K562 (cell line): ENCODE measurements at regions not wholly inside any gene's neighbourhood (a gene's known extent, or its start where the extent isn't known, plus 50 kb on each side); places are given as distances from the start of the nearest gene placed in this dataset.

Source experiments
- EWSR1 ChIP-seq: fragments of 450-650 bp; IDR thresholded peaks from 2 replicates; pipeline ENCODE4 v1.6.1; 2018; ENCODE audit warnings: borderline replicate concordance, mild to moderate bottlenecking, low read depth, moderate library complexity; ENCODE audit not compliant: partially characterized antibody
- HNRNPUL1 ChIP-seq: fragments of 200-400 bp; formaldehyde crosslinking; IDR thresholded peaks from 2 replicates; pipeline ENCODE4 v1.6.1; 2017; ENCODE audit warnings: low read length
- MYNN ChIP-seq, 2 experiments: sonication (generic); formaldehyde crosslinking in 1 of 2; IDR thresholded peaks; 2 replicates each; pipeline versions ENCODE4 v1.5.0 to v1.6.1; 2016 to 2020; ENCODE audit warnings: antibody characterized with exemption in 1 of 2, missing genetic modification reagents in 1 of 2
- RBM25 ChIP-seq: fragments of 200-400 bp; formaldehyde crosslinking; IDR thresholded peaks from 2 replicates; pipeline ENCODE4 v1.6.1; 2018; ENCODE audit warnings: low read length, low read depth, moderate library complexity; ENCODE audit not compliant: severe bottlenecking
- RFX5 ChIP-seq: IDR thresholded peaks from 2 replicates; pipeline ENCODE4 v1.6.1; 2011; ENCODE audit warnings: low read depth, mild to moderate bottlenecking, improper control_type of control experiment, low read length
- ZNF76 ChIP-seq: fragments of 250-450 bp; sonication (Bioruptor Pico); IDR thresholded peaks from 2 replicates; pipeline ENCODE4 v1.4.0; 2020; ENCODE audit warnings: mild to moderate bottlenecking, moderate library complexity, borderline replicate concordance
- TF ChIP-seq, protein P1 (sequence below): sonication (generic); formaldehyde crosslinking; IDR thresholded peaks from 2 replicates; pipeline ENCODE4 v1.8.1; 2022; ENCODE audit warnings: missing genetic modification reagents
- TF ChIP-seq, protein P2 (sequence below): sonication (generic); formaldehyde crosslinking; IDR thresholded peaks from 2 replicates; pipeline ENCODE4 v1.8.0; 2022; ENCODE audit warnings: missing genetic modification reagents, mild to moderate bottlenecking, moderate library complexity, borderline replicate concordance
- TF ChIP-seq, protein P3 (sequence below): fragments of 250-450 bp; sonication (Bioruptor Pico); IDR thresholded peaks from 2 replicates; pipeline ENCODE4 v1.4.0; 2020; ENCODE audit warnings: borderline replicate concordance
- TF ChIP-seq, protein P4 (sequence below), 2 experiments: fragments of 450-650 bp; formaldehyde crosslinking in 1 of 2; IDR thresholded peaks; 2 replicates each; pipeline versions ENCODE4 v1.4.0 to v1.6.1; 2014 to 2020; ENCODE audit warnings: mild to moderate bottlenecking in 2 of 2, borderline replicate concordance in 1 of 2, low read depth in 1 of 2
- TF ChIP-seq, protein P5 (sequence below): fragments of 450-650 bp; IDR thresholded peaks from 2 replicates; pipeline ENCODE4 v1.6.1; 2018; ENCODE audit not compliant: partially characterized antibody
- TF ChIP-seq, protein P6 (sequence below): fragments of 450-650 bp; IDR thresholded peaks from 2 replicates; pipeline ENCODE4 v1.6.1; 2016; ENCODE audit warnings: low read depth, mild to moderate bottlenecking, moderate library complexity

DNA sequence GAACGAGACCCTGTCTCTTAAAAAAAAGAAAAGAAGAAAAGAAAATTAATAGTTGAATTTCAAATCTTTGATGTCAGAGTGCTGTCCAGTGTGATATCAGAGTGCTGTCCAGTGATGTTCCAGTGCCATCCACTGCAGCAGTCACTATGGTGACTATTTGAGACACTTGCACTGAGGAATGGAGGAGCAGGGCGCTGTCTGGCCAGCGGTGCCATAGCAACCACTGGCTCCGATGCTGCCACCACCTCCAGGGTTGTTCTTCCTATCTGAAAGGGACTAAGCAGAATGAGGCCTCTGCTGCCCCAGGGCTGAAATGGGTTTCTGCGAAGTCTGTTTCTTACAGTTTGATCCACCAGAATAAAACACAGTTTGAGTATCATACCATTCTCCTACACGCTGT, 272.9 kb downstream of the NUAK1 start:
- TF ChIP-seq, protein P1, sequence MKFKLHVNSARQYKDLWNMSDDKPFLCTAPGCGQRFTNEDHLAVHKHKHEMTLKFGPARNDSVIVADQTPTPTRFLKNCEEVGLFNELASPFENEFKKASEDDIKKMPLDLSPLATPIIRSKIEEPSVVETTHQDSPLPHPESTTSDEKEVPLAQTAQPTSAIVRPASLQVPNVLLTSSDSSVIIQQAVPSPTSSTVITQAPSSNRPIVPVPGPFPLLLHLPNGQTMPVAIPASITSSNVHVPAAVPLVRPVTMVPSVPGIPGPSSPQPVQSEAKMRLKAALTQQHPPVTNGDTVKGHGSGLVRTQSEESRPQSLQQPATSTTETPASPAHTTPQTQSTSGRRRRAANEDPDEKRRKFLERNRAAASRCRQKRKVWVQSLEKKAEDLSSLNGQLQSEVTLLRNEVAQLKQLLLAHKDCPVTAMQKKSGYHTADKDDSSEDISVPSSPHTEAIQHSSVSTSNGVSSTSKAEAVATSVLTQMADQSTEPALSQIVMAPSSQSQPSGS (CRISPR knock-in tag), result no peak
- TF ChIP-seq, protein P2, sequence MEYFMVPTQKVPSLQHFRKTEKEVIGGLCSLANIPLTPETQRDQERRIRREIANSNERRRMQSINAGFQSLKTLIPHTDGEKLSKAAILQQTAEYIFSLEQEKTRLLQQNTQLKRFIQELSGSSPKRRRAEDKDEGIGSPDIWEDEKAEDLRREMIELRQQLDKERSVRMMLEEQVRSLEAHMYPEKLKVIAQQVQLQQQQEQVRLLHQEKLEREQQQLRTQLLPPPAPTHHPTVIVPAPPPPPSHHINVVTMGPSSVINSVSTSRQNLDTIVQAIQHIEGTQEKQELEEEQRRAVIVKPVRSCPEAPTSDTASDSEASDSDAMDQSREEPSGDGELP (CRISPR knock-in tag), result no peak
- TF ChIP-seq MYNN (IDR thresholded peaks at IDR 0.05) (no peak), MYNN (CRISPR knock-in tag; IDR thresholded peaks at IDR 0.05) (no peak), EWSR1 (no peak), RBM25 (no peak), HNRNPUL1 (no peak), RFX5 (no peak), ZNF76 (no peak)
- TF ChIP-seq, protein P3, sequence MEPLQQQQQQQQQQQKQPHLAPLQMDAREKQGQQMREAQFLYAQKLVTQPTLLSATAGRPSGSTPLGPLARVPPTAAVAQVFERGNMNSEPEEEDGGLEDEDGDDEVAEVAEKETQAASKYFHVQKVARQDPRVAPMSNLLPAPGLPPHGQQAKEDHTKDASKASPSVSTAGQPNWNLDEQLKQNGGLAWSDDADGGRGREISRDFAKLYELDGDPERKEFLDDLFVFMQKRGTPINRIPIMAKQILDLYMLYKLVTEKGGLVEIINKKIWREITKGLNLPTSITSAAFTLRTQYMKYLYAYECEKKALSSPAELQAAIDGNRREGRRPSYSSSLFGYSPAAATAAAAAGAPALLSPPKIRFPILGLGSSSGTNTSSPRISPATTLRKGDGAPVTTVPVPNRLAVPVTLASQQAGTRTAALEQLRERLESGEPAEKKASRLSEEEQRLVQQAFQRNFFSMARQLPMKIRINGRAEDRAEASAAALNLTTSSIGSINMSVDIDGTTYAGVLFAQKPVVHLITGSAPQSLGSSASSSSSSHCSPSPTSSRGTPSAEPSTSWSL (CRISPR knock-in tag), result no peak
- TF ChIP-seq, protein P4, sequence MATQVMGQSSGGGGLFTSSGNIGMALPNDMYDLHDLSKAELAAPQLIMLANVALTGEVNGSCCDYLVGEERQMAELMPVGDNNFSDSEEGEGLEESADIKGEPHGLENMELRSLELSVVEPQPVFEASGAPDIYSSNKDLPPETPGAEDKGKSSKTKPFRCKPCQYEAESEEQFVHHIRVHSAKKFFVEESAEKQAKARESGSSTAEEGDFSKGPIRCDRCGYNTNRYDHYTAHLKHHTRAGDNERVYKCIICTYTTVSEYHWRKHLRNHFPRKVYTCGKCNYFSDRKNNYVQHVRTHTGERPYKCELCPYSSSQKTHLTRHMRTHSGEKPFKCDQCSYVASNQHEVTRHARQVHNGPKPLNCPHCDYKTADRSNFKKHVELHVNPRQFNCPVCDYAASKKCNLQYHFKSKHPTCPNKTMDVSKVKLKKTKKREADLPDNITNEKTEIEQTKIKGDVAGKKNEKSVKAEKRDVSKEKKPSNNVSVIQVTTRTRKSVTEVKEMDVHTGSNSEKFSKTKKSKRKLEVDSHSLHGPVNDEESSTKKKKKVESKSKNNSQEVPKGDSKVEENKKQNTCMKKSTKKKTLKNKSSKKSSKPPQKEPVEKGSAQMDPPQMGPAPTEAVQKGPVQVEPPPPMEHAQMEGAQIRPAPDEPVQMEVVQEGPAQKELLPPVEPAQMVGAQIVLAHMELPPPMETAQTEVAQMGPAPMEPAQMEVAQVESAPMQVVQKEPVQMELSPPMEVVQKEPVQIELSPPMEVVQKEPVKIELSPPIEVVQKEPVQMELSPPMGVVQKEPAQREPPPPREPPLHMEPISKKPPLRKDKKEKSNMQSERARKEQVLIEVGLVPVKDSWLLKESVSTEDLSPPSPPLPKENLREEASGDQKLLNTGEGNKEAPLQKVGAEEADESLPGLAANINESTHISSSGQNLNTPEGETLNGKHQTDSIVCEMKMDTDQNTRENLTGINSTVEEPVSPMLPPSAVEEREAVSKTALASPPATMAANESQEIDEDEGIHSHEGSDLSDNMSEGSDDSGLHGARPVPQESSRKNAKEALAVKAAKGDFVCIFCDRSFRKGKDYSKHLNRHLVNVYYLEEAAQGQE (IDR thresholded peaks at IDR 0.05; ENCODE audit: borderline replicate concordance), result no peak
- TF ChIP-seq, protein P4 (CRISPR knock-in tag; IDR thresholded peaks at IDR 0.05; ENCODE audit: low read depth), result no peak
- TF ChIP-seq, protein P5, sequence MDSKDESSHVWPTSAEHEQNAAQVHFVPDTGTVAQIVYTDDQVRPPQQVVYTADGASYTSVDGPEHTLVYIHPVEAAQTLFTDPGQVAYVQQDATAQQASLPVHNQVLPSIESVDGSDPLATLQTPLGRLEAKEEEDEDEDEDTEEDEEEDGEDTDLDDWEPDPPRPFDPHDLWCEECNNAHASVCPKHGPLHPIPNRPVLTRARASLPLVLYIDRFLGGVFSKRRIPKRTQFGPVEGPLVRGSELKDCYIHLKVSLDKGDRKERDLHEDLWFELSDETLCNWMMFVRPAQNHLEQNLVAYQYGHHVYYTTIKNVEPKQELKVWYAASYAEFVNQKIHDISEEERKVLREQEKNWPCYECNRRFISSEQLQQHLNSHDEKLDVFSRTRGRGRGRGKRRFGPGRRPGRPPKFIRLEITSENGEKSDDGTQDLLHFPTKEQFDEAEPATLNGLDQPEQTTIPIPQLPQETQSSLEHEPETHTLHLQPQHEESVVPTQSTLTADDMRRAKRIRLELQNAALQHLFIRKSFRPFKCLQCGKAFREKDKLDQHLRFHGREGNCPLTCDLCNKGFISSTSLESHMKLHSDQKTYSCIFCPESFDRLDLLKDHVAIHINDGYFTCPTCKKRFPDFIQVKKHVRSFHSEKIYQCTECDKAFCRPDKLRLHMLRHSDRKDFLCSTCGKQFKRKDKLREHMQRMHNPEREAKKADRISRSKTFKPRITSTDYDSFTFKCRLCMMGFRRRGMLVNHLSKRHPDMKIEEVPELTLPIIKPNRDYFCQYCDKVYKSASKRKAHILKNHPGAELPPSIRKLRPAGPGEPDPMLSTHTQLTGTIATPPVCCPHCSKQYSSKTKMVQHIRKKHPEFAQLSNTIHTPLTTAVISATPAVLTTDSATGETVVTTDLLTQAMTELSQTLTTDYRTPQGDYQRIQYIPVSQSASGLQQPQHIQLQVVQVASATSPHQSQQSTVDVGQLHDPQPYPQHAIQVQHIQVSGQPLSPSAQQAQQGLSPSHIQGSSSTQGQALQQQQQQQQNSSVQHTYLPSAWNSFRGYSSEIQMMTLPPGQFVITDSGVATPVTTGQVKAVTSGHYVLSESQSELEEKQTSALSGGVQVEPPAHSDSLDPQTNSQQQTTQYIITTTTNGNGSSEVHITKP, result no peak
- TF ChIP-seq, protein P6, sequence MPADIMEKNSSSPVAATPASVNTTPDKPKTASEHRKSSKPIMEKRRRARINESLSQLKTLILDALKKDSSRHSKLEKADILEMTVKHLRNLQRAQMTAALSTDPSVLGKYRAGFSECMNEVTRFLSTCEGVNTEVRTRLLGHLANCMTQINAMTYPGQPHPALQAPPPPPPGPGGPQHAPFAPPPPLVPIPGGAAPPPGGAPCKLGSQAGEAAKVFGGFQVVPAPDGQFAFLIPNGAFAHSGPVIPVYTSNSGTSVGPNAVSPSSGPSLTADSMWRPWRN, result no peak
